SK-N-MC (cell line): ENCODE measurements at regions not wholly inside any gene's neighbourhood (a gene's known extent, or its start where the extent isn't known, plus 50 kb on each side); places are given as distances from the start of the nearest gene placed in this dataset.
"Not testable (repeated sequence)": the region's sequence is repeated elsewhere in the genome, so short reads cannot be mapped to it uniquely, and the experiment has no call there.

Experiments used
- DNase-seq: peaks from one replicate; pipeline ENCODE4 v3.0.0-alpha.2; 2011; ENCODE audit warnings: low read depth, low spot score
- H3K27ac ChIP-seq: fragments of 200-600 bp; sonication (generic); 2 replicates; pipeline ENCODE4 v1.5.1; 2016; ENCODE audit warnings: mixed run types
- H3K36me3 ChIP-seq: fragments of 200-600 bp; sonication (generic); 2 replicates; pipeline ENCODE4 v1.6.1; 2017; ENCODE audit warnings: antibody characterized with exemption, low read length, mixed read lengths; ENCODE audit not compliant: insufficient read depth
- H3K4me3 ChIP-seq: fragments of 200-600 bp; sonication (generic); 2 replicates; pipeline ENCODE4 v1.5.1; 2016
- H3K9ac ChIP-seq: fragments of 200-600 bp; sonication (generic); 2 replicates; pipeline ENCODE4 v1.8.0; 2017; ENCODE audit warnings: mixed run types, mixed read lengths; ENCODE audit not compliant: insufficient read length
- H3K9me3 ChIP-seq: fragments of 200-600 bp; sonication (generic); 2 replicates; pipeline ENCODE4 v1.6.1; 2017; ENCODE audit warnings: low read depth, mild to moderate bottlenecking, antibody characterized with exemption, low read length, moderate library complexity, mixed read lengths
- EZH2 ChIP-seq: fragments of 200-600 bp; sonication (generic); IDR thresholded peaks from one replicate; pipeline ENCODE4 v1.6.1; 2017; ENCODE audit warnings: antibody characterized with exemption
- FOXP2 ChIP-seq: optimal IDR thresholded peaks from 2 replicates; pipeline ENCODE3; 2011; ENCODE audit warnings: mild to moderate bottlenecking, moderate library complexity; ENCODE audit not compliant: insufficient read depth; ENCODE audit errors: extremely low read length, control extremely low read depth
- POLR2AphosphoS5 ChIP-seq: IDR thresholded peaks from 2 replicates; pipeline ENCODE4 v1.6.1; 2012; ENCODE audit warnings: mild to moderate bottlenecking, low read depth, low read length, borderline replicate concordance

GRCh38 chr2:95654897-95655296, 63.1 kb downstream of the TRIM43 start:
- H3K9me3 ChIP-seq, H3K27ac ChIP-seq, H3K36me3 ChIP-seq, DNase-seq, H3K4me3 ChIP-seq, H3K9ac ChIP-seq: not testable (repeated sequence)

- H3K4me3 ChIP-seq, H3K9ac ChIP-seq, H3K27ac ChIP-seq, H3K9me3 ChIP-seq, H3K36me3 ChIP-seq, DNase-seq: not testable (repeated sequence)
Observed at GRCh38 chr2:95656553-95656952, 64.8 kb downstream of the TRIM43 start.

GRCh38 chr2:95657937-95658336, 66.1 kb downstream of the TRIM43 start:
- not testable (repeated sequence) for H3K4me3 ChIP-seq, H3K27ac ChIP-seq, H3K9me3 ChIP-seq, DNase-seq, H3K36me3 ChIP-seq, H3K9ac ChIP-seq

- not testable (repeated sequence) for H3K4me3 ChIP-seq, H3K9me3 ChIP-seq, H3K27ac ChIP-seq, H3K36me3 ChIP-seq, H3K9ac ChIP-seq, DNase-seq
Observed at GRCh38 chr2:95660766-95661562, 69.2 kb downstream of the TRIM43 start.

GRCh38 chr2:95663471-95664441, 72.0 kb downstream of the TRIM43 start:
- H3K9ac ChIP-seq, H3K36me3 ChIP-seq, H3K27ac ChIP-seq, DNase-seq, H3K9me3 ChIP-seq, H3K4me3 ChIP-seq: not testable (repeated sequence)

- not testable (repeated sequence) for H3K9ac ChIP-seq, H3K36me3 ChIP-seq, H3K4me3 ChIP-seq, H3K9me3 ChIP-seq, H3K27ac ChIP-seq, DNase-seq
Observed at GRCh38 chr2:95666636-95667035, 74.8 kb downstream of the TRIM43 start.

- H3K36me3 ChIP-seq: no peaks in the 10 kb centered on the region
- H3K9me3 ChIP-seq: no peaks in the 10 kb centered on the region
- no peak overlapping the region for H3K4me3 ChIP-seq
- no peak for DNase-seq
- TF ChIP-seq POLR2AphosphoS5: no peak
- TF ChIP-seq FOXP2: no peak
- TF ChIP-seq EZH2: no peak
- H3K27ac ChIP-seq: no peak overlapping the region
- H3K9ac ChIP-seq: no peak overlapping the region
Observed at GRCh38 chr2:95667480-95667879, 75.7 kb downstream of the TRIM43 start.

GRCh38 chr2:95668934-95669333, 77.1 kb downstream of the TRIM43 start:
- not testable (repeated sequence) for H3K9ac ChIP-seq, H3K4me3 ChIP-seq, H3K36me3 ChIP-seq, H3K27ac ChIP-seq, DNase-seq, H3K9me3 ChIP-seq

- TF ChIP-seq FOXP2: no peak
- no peak for TF ChIP-seq EZH2
- no peak for TF ChIP-seq POLR2AphosphoS5
- no peaks in the 10 kb centered on the region for H3K36me3 ChIP-seq
- DNase-seq: no peak
- H3K27ac ChIP-seq: no peak overlapping the region
- no peak overlapping the region for H3K9ac ChIP-seq
- no peaks in the 10 kb centered on the region for H3K9me3 ChIP-seq
- H3K4me3 ChIP-seq: no peak overlapping the region
Observed at GRCh38 chr2:95669441-95669991, 77.7 kb downstream of the TRIM43 start.
